Peyer's patch (tissue), 4 donors: ENCODE measurements at regions not wholly inside any gene's neighbourhood (a gene's known extent, or its start where the extent isn't known, plus 50 kb on each side); places are given as distances from the start of the nearest gene placed in this dataset.

Experiments
- POLR2A ChIP-seq, 2 donors: fragments of 450-650 bp; IDR thresholded peaks; one replicate each; pipeline ENCODE4 v1.5.1; 2017; ENCODE audit warnings: antibody characterized with exemption in 2 of 2, mild to moderate bottlenecking in 2 of 2, moderate library complexity in 2 of 2
- TF ChIP-seq, protein P1 (sequence below), 6 experiments: fragments of 450-650 bp in 4 of 6; fragments of 200-600 bp in 2 of 6; sonication (generic) in 1 of 6; IDR thresholded peaks; one replicate each; pipeline ENCODE4 v1.5.1; 2017 to 2019; ENCODE audit warnings: antibody characterized with exemption in 6 of 6, mild to moderate bottlenecking in 3 of 6, moderate library complexity in 1 of 6

DNA sequence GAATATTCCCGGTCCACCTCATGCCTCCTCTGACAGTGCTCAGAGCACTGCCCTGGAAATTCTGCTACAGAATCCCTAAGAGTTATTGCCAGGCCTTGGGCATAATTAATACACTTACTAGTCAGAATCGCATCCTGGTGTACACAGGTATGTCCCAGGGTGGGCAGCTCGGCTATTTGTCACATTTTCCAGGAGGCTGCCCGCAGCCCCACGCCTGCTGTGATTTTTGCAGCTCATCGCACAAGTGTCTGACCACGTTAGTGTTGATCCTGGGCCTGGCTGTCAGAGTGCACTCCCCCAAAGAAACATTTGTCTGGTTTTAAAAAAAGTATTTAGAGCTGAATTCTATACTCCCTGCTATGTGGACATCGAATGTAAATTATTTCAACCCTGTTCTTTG is 105.4 kb downstream of the CD83 start:
- TF ChIP-seq, protein P1, sequence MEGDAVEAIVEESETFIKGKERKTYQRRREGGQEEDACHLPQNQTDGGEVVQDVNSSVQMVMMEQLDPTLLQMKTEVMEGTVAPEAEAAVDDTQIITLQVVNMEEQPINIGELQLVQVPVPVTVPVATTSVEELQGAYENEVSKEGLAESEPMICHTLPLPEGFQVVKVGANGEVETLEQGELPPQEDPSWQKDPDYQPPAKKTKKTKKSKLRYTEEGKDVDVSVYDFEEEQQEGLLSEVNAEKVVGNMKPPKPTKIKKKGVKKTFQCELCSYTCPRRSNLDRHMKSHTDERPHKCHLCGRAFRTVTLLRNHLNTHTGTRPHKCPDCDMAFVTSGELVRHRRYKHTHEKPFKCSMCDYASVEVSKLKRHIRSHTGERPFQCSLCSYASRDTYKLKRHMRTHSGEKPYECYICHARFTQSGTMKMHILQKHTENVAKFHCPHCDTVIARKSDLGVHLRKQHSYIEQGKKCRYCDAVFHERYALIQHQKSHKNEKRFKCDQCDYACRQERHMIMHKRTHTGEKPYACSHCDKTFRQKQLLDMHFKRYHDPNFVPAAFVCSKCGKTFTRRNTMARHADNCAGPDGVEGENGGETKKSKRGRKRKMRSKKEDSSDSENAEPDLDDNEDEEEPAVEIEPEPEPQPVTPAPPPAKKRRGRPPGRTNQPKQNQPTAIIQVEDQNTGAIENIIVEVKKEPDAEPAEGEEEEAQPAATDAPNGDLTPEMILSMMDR (IDR thresholded peaks at IDR 0.05): no peak
- no peak for TF ChIP-seq POLR2A (IDR thresholded peaks at IDR 0.05)
